Heart left ventricle (tissue), 13 donors: ENCODE measurements at regions not wholly inside any gene's neighbourhood (a gene's known extent, or its start where the extent isn't known, plus 50 kb on each side); places are given as distances from the start of the nearest gene placed in this dataset.

Experiments
- POLR2A ChIP-seq, 2 donors: fragments of 450-650 bp; IDR thresholded peaks; one replicate each; pipeline ENCODE4 v1.6.1; 2017; ENCODE audit warnings: antibody characterized with exemption in 2 of 2, mild to moderate bottlenecking in 2 of 2, moderate library complexity in 2 of 2
- TF ChIP-seq, protein P1 (sequence below), 12 donors: fragments of 200-600 bp; sonication (generic) in 4 of 12; IDR thresholded peaks; one replicate each; pipeline versions ENCODE4 v1.5.0 to v1.8.0; 2018 to 2022; ENCODE audit warnings: antibody characterized with exemption in 12 of 12, mild to moderate bottlenecking in 5 of 12
- donor health status: ischemic (EF 13 %, LVEDD 7.1; RV severe dilation, severe dysfunction).
- donor health status: DM: no; HTN: yes; CAD: no.
- donor health status: DM: no; HTN: no; CAD: no.
- donor health status: ischemic (EF 25% LVEDD 6.9; RV normal size, moderate dysfunction).
- donor health status: ischemic (EF 25% LVEDD 5.7; RV mildly dilated, moderate dysfunction).
- donor health status: ischemic (EF 35%, LVEDD 5.7; RV mildly dilated, moderate dysfunction).
- donor health status: nonischemic (EF 11% LVEDD 7.7; RV severe dilation, severe dysfunction).
- donor health status: DM: yes; HTN: yes; CAD: no.
- donor health status: PGD.
- donor health status: ischemic (EF 29% LVEDD 5.4; RV normal size, mild dysfunction).
- donor health status: nonischemic (EF 23%, LVEDD 6.1; RV moderate dilation, normal function).

DNA sequence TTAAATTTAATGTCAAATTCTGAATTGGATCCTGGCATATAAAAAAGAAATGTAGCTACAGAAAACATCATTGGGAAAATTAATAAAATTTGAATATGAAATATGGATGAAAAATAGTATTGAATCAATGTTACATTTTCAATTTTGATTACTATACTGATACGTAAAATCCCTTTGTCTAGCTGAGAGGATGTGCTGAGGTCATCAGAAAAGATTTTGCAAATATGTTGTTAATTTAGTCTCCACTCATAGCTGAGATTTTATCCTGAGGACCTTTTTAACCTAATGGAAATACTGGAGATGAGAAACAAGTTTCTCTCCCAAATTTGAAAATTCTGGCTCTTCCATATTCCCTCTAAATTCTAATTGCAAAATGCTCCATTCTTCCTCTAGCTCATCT lies 84.4 kb upstream of the ADAMTS16 start:
- TF ChIP-seq, protein P1, sequence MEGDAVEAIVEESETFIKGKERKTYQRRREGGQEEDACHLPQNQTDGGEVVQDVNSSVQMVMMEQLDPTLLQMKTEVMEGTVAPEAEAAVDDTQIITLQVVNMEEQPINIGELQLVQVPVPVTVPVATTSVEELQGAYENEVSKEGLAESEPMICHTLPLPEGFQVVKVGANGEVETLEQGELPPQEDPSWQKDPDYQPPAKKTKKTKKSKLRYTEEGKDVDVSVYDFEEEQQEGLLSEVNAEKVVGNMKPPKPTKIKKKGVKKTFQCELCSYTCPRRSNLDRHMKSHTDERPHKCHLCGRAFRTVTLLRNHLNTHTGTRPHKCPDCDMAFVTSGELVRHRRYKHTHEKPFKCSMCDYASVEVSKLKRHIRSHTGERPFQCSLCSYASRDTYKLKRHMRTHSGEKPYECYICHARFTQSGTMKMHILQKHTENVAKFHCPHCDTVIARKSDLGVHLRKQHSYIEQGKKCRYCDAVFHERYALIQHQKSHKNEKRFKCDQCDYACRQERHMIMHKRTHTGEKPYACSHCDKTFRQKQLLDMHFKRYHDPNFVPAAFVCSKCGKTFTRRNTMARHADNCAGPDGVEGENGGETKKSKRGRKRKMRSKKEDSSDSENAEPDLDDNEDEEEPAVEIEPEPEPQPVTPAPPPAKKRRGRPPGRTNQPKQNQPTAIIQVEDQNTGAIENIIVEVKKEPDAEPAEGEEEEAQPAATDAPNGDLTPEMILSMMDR (IDR thresholded peaks at IDR 0.05): no peak
- TF ChIP-seq POLR2A (IDR thresholded peaks at IDR 0.05): no peak
